MCF 10A (cell line): ENCODE measurements at regions not wholly inside any gene's neighbourhood (a gene's known extent, or its start where the extent isn't known, plus 50 kb on each side); places are given as distances from the start of the nearest gene placed in this dataset.

ENCODE experiments used
- BruUV-seq: library from RNA; stranded (reverse); fragments of 400-500 nt; replicated peaks from 2 replicates; lab custom pipeline; 2021; lab: Mats Ljungman, UMichigan
- CTCF ChIA-PET: fragments of 300-600 bp; sonication (Branson Sonifier 250); formaldehyde crosslinking; extraction: SDS; loops from one replicate; lab custom pipeline; 2021; ENCODE audit warnings: antibody characterized with exemption, inconsistent platforms; lab: Yijun Ruan, JAX
- POLR2A ChIA-PET: fragments of 300-600, 350-650 bp; sonication (Branson Sonifier 250); formaldehyde crosslinking; extraction: SDS; loops from one replicate; lab custom pipeline; 2020; ENCODE audit warnings: antibody characterized with exemption, inconsistent platforms; lab: Yijun Ruan, JAX
- DNase-seq: peaks from one replicate; pipeline ENCODE4 v3.0.0-alpha.2; 2018; ENCODE audit not compliant: unreplicated experiment
- H3K27ac Mint-ChIP-seq: one replicate; pipeline ENCODE4 v1.8.0; 2022; ENCODE audit warnings: mild to moderate bottlenecking, low read depth, mixed read lengths; ENCODE audit not compliant: unreplicated experiment
- H3K27me3 Mint-ChIP-seq: one replicate; pipeline ENCODE4 v1.8.0; 2022; ENCODE audit warnings: mixed read lengths; ENCODE audit not compliant: insufficient read depth, unreplicated experiment
- H3K36me3 Mint-ChIP-seq: one replicate; pipeline ENCODE4 v1.8.0; 2022; ENCODE audit warnings: mild to moderate bottlenecking, moderate library complexity, mixed read lengths; ENCODE audit not compliant: insufficient read depth, unreplicated experiment
- H3K4me1 Mint-ChIP-seq: one replicate; pipeline ENCODE4 v1.8.0; 2022; ENCODE audit warnings: mixed read lengths; ENCODE audit not compliant: insufficient read depth, unreplicated experiment
- H3K4me3 Mint-ChIP-seq: one replicate; pipeline ENCODE4 v1.8.0; 2022; ENCODE audit warnings: mild to moderate bottlenecking, moderate library complexity, mixed read lengths; ENCODE audit not compliant: unreplicated experiment
- H3K9me3 Mint-ChIP-seq: one replicate; pipeline ENCODE4 v1.8.0; 2022; ENCODE audit warnings: mixed read lengths; ENCODE audit not compliant: unreplicated experiment
- CTCF ChIP-seq: fragments of 200-600 bp; IDR thresholded peaks from one replicate; pipeline ENCODE4 v1.8.0; 2022; ENCODE audit warnings: antibody characterized with exemption, mild to moderate bottlenecking; ENCODE audit not compliant: unreplicated experiment
- intact Hi-C: fragments of 100-400 bp; cut with micrococcal nuclease; formaldehyde crosslinking; loops from 2 replicates; pipeline ENCODE4 v1.14.1; 2022

- intact Hi-C loops = no loop called here
- ChIA-PET POLR2A (interaction anchor here (0.9 kb wide), 1 partner anchor 8 kb away, joined by 3 read pairs; no protein-coding TSS in a partner anchor), CTCF (interaction anchor here (0.7 to 1.1 kb wide), 2 partner anchors 9 to 29 kb away, joined by 3 read pairs; no protein-coding TSS in a partner anchor)
- BruUV-seq = no TSS peak
- H3K4me3 Mint-ChIP-seq = no peak overlapping the region
- no peaks in the 10 kb centered on the region for H3K36me3 Mint-ChIP-seq
- H3K4me1 Mint-ChIP-seq = no peaks in the 10 kb centered on the region
- DNase-seq = no peak
- H3K27ac Mint-ChIP-seq = no peak overlapping the region
- no peaks in the 10 kb centered on the region for H3K9me3 Mint-ChIP-seq
- no peaks in the 10 kb centered on the region for H3K27me3 Mint-ChIP-seq
- TF ChIP-seq CTCF = no peak
These were observed 191.3 kb downstream of the SNX10 start for GRCh38 chr7:26482927-26483326.

GRCh38 chr7:26483843-26484242, 192.2 kb downstream of the SNX10 start:
- ChIA-PET POLR2A (interaction anchor here (0.9 kb wide), 1 partner anchor 7 kb away, joined by 3 read pairs; no protein-coding TSS in a partner anchor), CTCF (interaction anchor here (0.5 to 1.1 kb wide), 2 partner anchors 8 to 12 kb away, joined by 3 read pairs; no protein-coding TSS in a partner anchor)
- Mint-ChIP-seq H3K36me3 (peaks cover 7% of the 10 kb centered on the region), H3K27ac (no peak overlapping the region), H3K4me3 (no peak overlapping the region), H3K27me3 (no peaks in the 10 kb centered on the region), H3K9me3 (no peaks in the 10 kb centered on the region), H3K4me1 (no peaks in the 10 kb centered on the region)
- TF ChIP-seq CTCF = no peak
- intact Hi-C loops = no loop called here
- DNase-seq = no peak
- BruUV-seq = no TSS peak

GRCh38 chr7:26485367-26485934, 193.8 kb downstream of the SNX10 start:
- Mint-ChIP-seq H3K27me3 (no peaks in the 10 kb centered on the region), H3K27ac (no peak overlapping the region), H3K36me3 (peaks cover 7% of the 10 kb centered on the region), H3K4me3 (no peak overlapping the region), H3K9me3 (no peaks in the 10 kb centered on the region), H3K4me1 (peaks cover 7% of the 10 kb centered on the region)
- TF ChIP-seq CTCF = no peak
- ChIA-PET POLR2A (no interaction called here), CTCF (interaction anchor here (0.6 kb wide), 1 partner anchor 245 kb away, joined by 4 read pairs; no protein-coding TSS in a partner anchor)
- intact Hi-C loops = no loop called here
- BruUV-seq = no TSS peak
- DNase-seq = no peak

- Mint-ChIP-seq H3K27me3 (no peaks in the 10 kb centered on the region), H3K4me1 (peaks cover 14% of the 10 kb centered on the region), H3K9me3 (no peaks in the 10 kb centered on the region), H3K36me3 (peaks cover 7% of the 10 kb centered on the region), H3K27ac (no peak overlapping the region), H3K4me3 (no peak overlapping the region)
- TF ChIP-seq CTCF = no peak
- no peak for DNase-seq
- BruUV-seq = no TSS peak
- intact Hi-C loops = no loop called here
- CTCF ChIA-PET = no interaction called here
- POLR2A ChIA-PET = no interaction called here
These were observed 194.5 kb downstream of the SNX10 start for GRCh38 chr7:26486153-26486552.
